ENCODE measurements at regions not wholly inside any gene's neighbourhood (a gene's known extent, or its start where the extent isn't known, plus 50 kb on each side); places are given as distances from the start of the nearest gene placed in this dataset.

DNA sequence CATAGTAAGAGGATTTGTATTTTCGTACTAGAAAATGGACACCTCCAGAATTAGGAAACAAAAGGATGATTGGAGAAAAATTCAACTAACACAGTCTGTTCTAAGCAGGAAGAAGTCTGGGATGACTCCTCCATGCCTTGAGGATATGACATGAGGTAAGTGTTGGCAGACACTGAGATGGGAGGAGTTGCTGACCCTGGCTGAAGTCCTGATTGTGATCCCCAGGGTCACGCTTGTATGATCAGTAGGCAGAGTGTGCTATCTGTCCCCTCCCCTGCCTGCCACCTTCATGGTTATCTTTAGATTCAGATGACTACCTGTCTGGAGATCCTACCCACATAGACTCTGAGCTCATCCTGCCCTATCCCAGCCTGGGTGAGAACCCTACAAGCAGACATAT is 249.1 kb downstream of the C1orf94 start:
- H3K36me3 ChIP-seq (ENCODE audit: control insufficient read depth, insufficient read depth, low read length) = no peaks in the 10 kb centered on the region
- H3K4me1 ChIP-seq (ENCODE audit: control insufficient read depth, extremely low read depth, insufficient read depth, low read length) = no peaks in the 10 kb centered on the region
- H3K9me3 ChIP-seq (ENCODE audit: control insufficient read depth, insufficient read depth, low read depth, low read length) = no peaks in the 10 kb centered on the region
- H2AFZ ChIP-seq (ENCODE audit: low read length) = no peak overlapping the region
- DNase-seq (ENCODE audit: low read depth in 2 of 2) = no peak
- no peak overlapping the region for H3K27ac ChIP-seq (ENCODE audit: insufficient read depth, low read length)
- no peak overlapping the region for H3K4me3 ChIP-seq (replicated peaks in 1 of 4; ENCODE audit: control extremely low read depth in 1 of 4, insufficient read depth in 1 of 4, low read depth in 3 of 4, low read length in 4 of 4)
- H3K27me3 ChIP-seq (ENCODE audit: control insufficient read depth, insufficient read depth, low read length) = no peaks in the 10 kb centered on the region
- no peaks in the 10 kb centered on the region for H3K79me2 ChIP-seq (ENCODE audit: control insufficient read depth, insufficient read depth, low read length)
- H3K4me2 ChIP-seq (ENCODE audit: extremely low read depth, insufficient read depth, low read length) = no peak overlapping the region
- H3K9ac ChIP-seq (ENCODE audit: insufficient read depth, low read length) = no peak overlapping the region
- no peak for TF ChIP-seq EZH2 (IDR thresholded peaks at IDR 0.05; ENCODE audit: low read length, missing control alignments)
- TF ChIP-seq, protein P1, sequence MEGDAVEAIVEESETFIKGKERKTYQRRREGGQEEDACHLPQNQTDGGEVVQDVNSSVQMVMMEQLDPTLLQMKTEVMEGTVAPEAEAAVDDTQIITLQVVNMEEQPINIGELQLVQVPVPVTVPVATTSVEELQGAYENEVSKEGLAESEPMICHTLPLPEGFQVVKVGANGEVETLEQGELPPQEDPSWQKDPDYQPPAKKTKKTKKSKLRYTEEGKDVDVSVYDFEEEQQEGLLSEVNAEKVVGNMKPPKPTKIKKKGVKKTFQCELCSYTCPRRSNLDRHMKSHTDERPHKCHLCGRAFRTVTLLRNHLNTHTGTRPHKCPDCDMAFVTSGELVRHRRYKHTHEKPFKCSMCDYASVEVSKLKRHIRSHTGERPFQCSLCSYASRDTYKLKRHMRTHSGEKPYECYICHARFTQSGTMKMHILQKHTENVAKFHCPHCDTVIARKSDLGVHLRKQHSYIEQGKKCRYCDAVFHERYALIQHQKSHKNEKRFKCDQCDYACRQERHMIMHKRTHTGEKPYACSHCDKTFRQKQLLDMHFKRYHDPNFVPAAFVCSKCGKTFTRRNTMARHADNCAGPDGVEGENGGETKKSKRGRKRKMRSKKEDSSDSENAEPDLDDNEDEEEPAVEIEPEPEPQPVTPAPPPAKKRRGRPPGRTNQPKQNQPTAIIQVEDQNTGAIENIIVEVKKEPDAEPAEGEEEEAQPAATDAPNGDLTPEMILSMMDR (conservative IDR thresholded peaks at IDR 0.05 in 1 of 2, IDR thresholded peaks at IDR 0.05 in 1 of 2; ENCODE audit: low read depth in 1 of 2, low read length in 2 of 2) = no peak
- no peaks in the 10 kb centered on the region for H4K20me1 ChIP-seq (ENCODE audit: control insufficient read depth, extremely low read depth, insufficient read depth, low read length)

DNA sequence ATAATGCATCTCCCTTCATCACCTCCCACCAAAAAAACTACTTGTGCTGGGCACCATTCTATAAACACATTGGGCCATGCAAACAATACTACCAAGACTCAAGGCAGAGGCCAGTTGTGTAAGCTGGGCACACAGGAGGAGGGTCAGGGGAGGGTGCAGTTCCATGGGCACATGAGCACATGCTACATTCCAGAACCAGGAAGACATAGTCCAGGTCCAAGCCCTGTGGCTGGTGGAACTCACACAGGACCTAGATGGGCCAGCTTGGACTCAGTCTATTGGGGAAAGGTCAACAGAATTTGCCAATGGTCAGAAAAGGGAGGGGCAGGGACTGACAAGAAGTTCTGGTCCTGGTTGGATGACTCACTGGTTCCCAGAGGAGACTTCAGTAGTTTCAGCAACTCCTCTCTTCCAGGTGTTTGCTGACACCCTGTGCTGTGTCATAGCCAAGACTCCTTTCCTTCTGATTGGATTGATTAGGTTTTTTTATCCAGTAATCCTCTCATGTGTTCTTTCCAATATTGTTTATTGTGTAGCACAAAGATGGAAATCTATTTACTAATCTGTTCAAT is 249.7 kb downstream of the C1orf94 start:
- H3K27me3 ChIP-seq (ENCODE audit: control insufficient read depth, insufficient read depth, low read length) = no peaks in the 10 kb centered on the region
- H2AFZ ChIP-seq (ENCODE audit: low read length) = no peak overlapping the region
- no peak overlapping the region for H3K4me2 ChIP-seq (ENCODE audit: extremely low read depth, insufficient read depth, low read length)
- H4K20me1 ChIP-seq (ENCODE audit: control insufficient read depth, extremely low read depth, insufficient read depth, low read length) = no peaks in the 10 kb centered on the region
- H3K9me3 ChIP-seq (ENCODE audit: control insufficient read depth, insufficient read depth, low read depth, low read length) = no peaks in the 10 kb centered on the region
- DNase-seq (ENCODE audit: low read depth in 2 of 2) = no peak
- H3K36me3 ChIP-seq (ENCODE audit: control insufficient read depth, insufficient read depth, low read length) = no peaks in the 10 kb centered on the region
- TF ChIP-seq, protein P1 (conservative IDR thresholded peaks at IDR 0.05 in 1 of 2, IDR thresholded peaks at IDR 0.05 in 1 of 2; ENCODE audit: low read depth in 1 of 2, low read length in 2 of 2) = no peak
- no peak for TF ChIP-seq EZH2 (IDR thresholded peaks at IDR 0.05; ENCODE audit: low read length, missing control alignments)
- H3K79me2 ChIP-seq (ENCODE audit: control insufficient read depth, insufficient read depth, low read length) = no peaks in the 10 kb centered on the region
- H3K9ac ChIP-seq (ENCODE audit: insufficient read depth, low read length) = no peak overlapping the region
- H3K27ac ChIP-seq (ENCODE audit: insufficient read depth, low read length) = no peak overlapping the region
- H3K4me1 ChIP-seq (ENCODE audit: control insufficient read depth, extremely low read depth, insufficient read depth, low read length) = no peaks in the 10 kb centered on the region
- no peak overlapping the region for H3K4me3 ChIP-seq (replicated peaks in 1 of 4; ENCODE audit: control extremely low read depth in 1 of 4, insufficient read depth in 1 of 4, low read depth in 3 of 4, low read length in 4 of 4)

DNA sequence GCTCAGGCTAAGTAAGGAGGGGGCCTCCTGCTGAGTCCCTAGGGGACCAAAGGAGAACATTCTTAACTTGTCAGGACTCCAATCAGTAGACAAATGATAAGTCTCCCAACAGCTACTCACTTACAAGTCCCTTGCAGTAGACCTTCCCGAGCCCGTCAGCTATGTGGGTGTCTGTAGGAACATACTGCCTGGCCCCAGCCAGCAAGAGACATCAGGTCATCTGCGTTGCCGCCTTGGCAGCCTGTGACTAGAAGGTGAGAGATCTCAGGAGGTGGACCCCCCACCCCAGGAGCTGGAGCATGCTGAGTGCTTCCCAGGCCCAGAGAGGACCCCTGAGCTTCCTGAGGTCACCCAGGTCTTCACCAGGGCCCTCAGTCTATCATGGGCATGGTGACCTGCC is 250.5 kb downstream of the C1orf94 start:
- H3K4me2 ChIP-seq (ENCODE audit: extremely low read depth, insufficient read depth, low read length) = no peak overlapping the region
- no peaks in the 10 kb centered on the region for H3K27me3 ChIP-seq (ENCODE audit: control insufficient read depth, insufficient read depth, low read length)
- H3K4me1 ChIP-seq (ENCODE audit: control insufficient read depth, extremely low read depth, insufficient read depth, low read length) = no peaks in the 10 kb centered on the region
- TF ChIP-seq, protein P1 (conservative IDR thresholded peaks at IDR 0.05 in 1 of 2, IDR thresholded peaks at IDR 0.05 in 1 of 2; ENCODE audit: low read depth in 1 of 2, low read length in 2 of 2) = no peak
- no peak for TF ChIP-seq EZH2 (IDR thresholded peaks at IDR 0.05; ENCODE audit: low read length, missing control alignments)
- H3K9ac ChIP-seq (ENCODE audit: insufficient read depth, low read length) = no peak overlapping the region
- H3K79me2 ChIP-seq (ENCODE audit: control insufficient read depth, insufficient read depth, low read length) = no peaks in the 10 kb centered on the region
- no peak overlapping the region for H2AFZ ChIP-seq (ENCODE audit: low read length)
- no peak overlapping the region for H3K27ac ChIP-seq (ENCODE audit: insufficient read depth, low read length)
- no peak for DNase-seq (ENCODE audit: low read depth in 2 of 2)
- H3K36me3 ChIP-seq (ENCODE audit: control insufficient read depth, insufficient read depth, low read length) = no peaks in the 10 kb centered on the region
- H4K20me1 ChIP-seq (ENCODE audit: control insufficient read depth, extremely low read depth, insufficient read depth, low read length) = no peaks in the 10 kb centered on the region
- no peaks in the 10 kb centered on the region for H3K9me3 ChIP-seq (ENCODE audit: control insufficient read depth, insufficient read depth, low read depth, low read length)
- H3K4me3 ChIP-seq (replicated peaks in 1 of 4; ENCODE audit: control extremely low read depth in 1 of 4, insufficient read depth in 1 of 4, low read depth in 3 of 4, low read length in 4 of 4) = no peak overlapping the region
